ENCODE measurements at regions not wholly inside any gene's neighbourhood (a gene's known extent, or its start where the extent isn't known, plus 50 kb on each side); places are given as distances from the start of the nearest gene placed in this dataset.
"Not testable (repeated sequence)": the region's sequence is repeated elsewhere in the genome, so short reads cannot be mapped to it uniquely, and the experiment has no call there.

DNA sequence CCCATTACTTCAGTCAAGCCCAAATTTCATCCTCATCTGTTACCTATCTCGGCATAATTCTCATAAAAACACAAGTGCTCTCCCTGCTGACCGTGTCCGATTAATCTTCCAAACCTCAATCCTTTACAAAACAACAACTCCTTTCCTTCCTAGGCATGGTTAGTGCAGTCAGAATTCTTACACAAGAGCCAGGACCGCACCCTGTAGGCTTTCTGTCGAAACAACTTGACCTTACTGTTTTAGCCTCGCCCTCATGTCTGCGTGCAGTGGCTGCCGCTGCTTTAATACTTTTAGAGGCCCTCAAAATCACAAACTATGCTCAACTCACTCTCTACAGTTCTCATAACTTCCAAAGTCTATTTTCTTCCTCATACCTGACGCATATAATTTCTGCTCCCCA, 214.3 kb downstream of the RHOU start:
- TF ChIP-seq, protein P1, sequence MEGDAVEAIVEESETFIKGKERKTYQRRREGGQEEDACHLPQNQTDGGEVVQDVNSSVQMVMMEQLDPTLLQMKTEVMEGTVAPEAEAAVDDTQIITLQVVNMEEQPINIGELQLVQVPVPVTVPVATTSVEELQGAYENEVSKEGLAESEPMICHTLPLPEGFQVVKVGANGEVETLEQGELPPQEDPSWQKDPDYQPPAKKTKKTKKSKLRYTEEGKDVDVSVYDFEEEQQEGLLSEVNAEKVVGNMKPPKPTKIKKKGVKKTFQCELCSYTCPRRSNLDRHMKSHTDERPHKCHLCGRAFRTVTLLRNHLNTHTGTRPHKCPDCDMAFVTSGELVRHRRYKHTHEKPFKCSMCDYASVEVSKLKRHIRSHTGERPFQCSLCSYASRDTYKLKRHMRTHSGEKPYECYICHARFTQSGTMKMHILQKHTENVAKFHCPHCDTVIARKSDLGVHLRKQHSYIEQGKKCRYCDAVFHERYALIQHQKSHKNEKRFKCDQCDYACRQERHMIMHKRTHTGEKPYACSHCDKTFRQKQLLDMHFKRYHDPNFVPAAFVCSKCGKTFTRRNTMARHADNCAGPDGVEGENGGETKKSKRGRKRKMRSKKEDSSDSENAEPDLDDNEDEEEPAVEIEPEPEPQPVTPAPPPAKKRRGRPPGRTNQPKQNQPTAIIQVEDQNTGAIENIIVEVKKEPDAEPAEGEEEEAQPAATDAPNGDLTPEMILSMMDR (IDR thresholded peaks at IDR 0.05; ENCODE audit: low read depth, low read length), result not testable (repeated sequence)
- TF ChIP-seq EZH2phosphoT487 (IDR thresholded peaks at IDR 0.05; ENCODE audit: low read depth), result not testable (repeated sequence)

Data from OCI-LY3 (cell line).